NB4 (cell line): ENCODE measurements at regions not wholly inside any gene's neighbourhood (a gene's known extent, or its start where the extent isn't known, plus 50 kb on each side); places are given as distances from the start of the nearest gene placed in this dataset.

Experiments
- DNase-seq: peaks from one replicate; pipeline ENCODE4 v3.0.0; 2010; ENCODE audit warnings: low read depth
- H3K4me3 ChIP-seq: one replicate; pipeline ENCODE4 v1.5.1; 2011; ENCODE audit warnings: mild to moderate bottlenecking, low read depth, low read length, moderate library complexity
- CTCF ChIP-seq: IDR thresholded peaks from one replicate; pipeline ENCODE4 v1.5.1; 2012; ENCODE audit warnings: low read depth, low read length
- MYC ChIP-seq: IDR thresholded peaks from 2 replicates; pipeline ENCODE4 v1.6.1; 2011; ENCODE audit warnings: low read depth, low read length
- POLR2A ChIP-seq: IDR thresholded peaks from 2 replicates; pipeline ENCODE4 v1.6.1; 2011; ENCODE audit warnings: mild to moderate bottlenecking; ENCODE audit not compliant: insufficient read length; ENCODE audit errors: extremely low read depth
- TF ChIP-seq, protein P1 (sequence below): IDR thresholded peaks from 2 replicates; pipeline ENCODE4 v1.6.1; 2011; ENCODE audit warnings: low read depth, low read length

GRCh38 chr2:52686935-52687334 is 1080.7 kb upstream of the CHAC2 start:
- H3K4me3 ChIP-seq: no peak overlapping the region
- no peak for DNase-seq
- TF ChIP-seq POLR2A: no peak
- no peak for TF ChIP-seq MYC
- no peak for TF ChIP-seq CTCF
- TF ChIP-seq, protein P1, sequence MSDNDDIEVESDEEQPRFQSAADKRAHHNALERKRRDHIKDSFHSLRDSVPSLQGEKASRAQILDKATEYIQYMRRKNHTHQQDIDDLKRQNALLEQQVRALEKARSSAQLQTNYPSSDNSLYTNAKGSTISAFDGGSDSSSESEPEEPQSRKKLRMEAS: no peak

GRCh38 chr2:52676056-52676455 is 1091.5 kb upstream of the CHAC2 start:
- TF ChIP-seq, protein P1: no peak
- TF ChIP-seq POLR2A (no peak), MYC (no peak), CTCF (no peak)
- DNase-seq: no peak
- no peak overlapping the region for H3K4me3 ChIP-seq

- TF ChIP-seq POLR2A (no peak), MYC (no peak), CTCF (no peak)
- TF ChIP-seq, protein P1: no peak
- H3K4me3 ChIP-seq: no peak overlapping the region
- no peak for DNase-seq
Measured at GRCh38 chr2:52668724-52669123, 1098.9 kb upstream of the CHAC2 start.

DNA sequence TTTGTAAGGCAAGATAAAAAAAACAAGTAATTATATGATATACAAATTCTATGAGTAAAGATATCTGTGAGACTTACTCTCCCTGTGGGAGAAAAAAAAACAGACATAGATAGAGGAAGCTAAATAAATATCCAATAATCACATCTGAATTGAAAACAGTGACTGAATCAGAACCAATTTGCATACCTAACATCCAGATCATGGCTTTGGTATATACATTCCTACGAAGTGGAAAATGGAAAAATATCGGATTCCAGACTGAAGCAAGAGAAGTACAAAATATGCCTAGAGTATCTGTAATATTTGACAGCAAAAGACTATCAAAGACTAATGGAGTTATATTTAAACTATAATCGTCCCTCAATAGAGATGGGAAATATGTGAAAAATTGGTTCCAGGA is 1108.1 kb upstream of the CHAC2 start:
- no peak overlapping the region for H3K4me3 ChIP-seq
- no peak for TF ChIP-seq POLR2A
- TF ChIP-seq, protein P1: no peak
- TF ChIP-seq CTCF: no peak
- no peak for TF ChIP-seq MYC

GRCh38 chr2:52658598-52658997 is 1109.0 kb upstream of the CHAC2 start:
- TF ChIP-seq, protein P1: no peak
- no peak for TF ChIP-seq CTCF
- H3K4me3 ChIP-seq: no peak overlapping the region
- DNase-seq: no peak

More for the DNA sequence above, 1108.1 kb upstream of the CHAC2 start:
- no peak for DNase-seq

GRCh38 chr2:52639692-52640091 is 1127.9 kb upstream of the CHAC2 start:
- no peak for DNase-seq
- TF ChIP-seq, protein P1: no peak
- TF ChIP-seq POLR2A (no peak), CTCF (no peak), MYC (no peak)
- no peak overlapping the region for H3K4me3 ChIP-seq
